Activated CD8-positive, alpha-beta memory T cell treated with anti-CD3 and anti-CD28 coated beads, Interleukin-2, amount 50 U/mL, for 48 hours (primary cell): ENCODE measurements at regions not wholly inside any gene's neighbourhood (a gene's known extent, or its start where the extent isn't known, plus 50 kb on each side); places are given as distances from the start of the nearest gene placed in this dataset.

Experiments
- DNase-seq: peaks from one replicate; pipeline ENCODE4 v3.0.0-alpha.2; 2020

GRCh38 chr2:42864641-42865280 lies 72.4 kb upstream of the HAAO start:
- no peak for DNase-seq

GRCh38 chr2:42864222-42864621 lies 71.8 kb upstream of the HAAO start:
- DNase-seq = no peak

GRCh38 chr2:42863751-42864150 lies 71.4 kb upstream of the HAAO start:
- no peak for DNase-seq

- no peak for DNase-seq
These were observed 70.9 kb upstream of the HAAO start for GRCh38 chr2:42863320-42863719.

- no peak for DNase-seq
These were observed 70.3 kb upstream of the HAAO start for GRCh38 chr2:42862669-42863185.

DNA sequence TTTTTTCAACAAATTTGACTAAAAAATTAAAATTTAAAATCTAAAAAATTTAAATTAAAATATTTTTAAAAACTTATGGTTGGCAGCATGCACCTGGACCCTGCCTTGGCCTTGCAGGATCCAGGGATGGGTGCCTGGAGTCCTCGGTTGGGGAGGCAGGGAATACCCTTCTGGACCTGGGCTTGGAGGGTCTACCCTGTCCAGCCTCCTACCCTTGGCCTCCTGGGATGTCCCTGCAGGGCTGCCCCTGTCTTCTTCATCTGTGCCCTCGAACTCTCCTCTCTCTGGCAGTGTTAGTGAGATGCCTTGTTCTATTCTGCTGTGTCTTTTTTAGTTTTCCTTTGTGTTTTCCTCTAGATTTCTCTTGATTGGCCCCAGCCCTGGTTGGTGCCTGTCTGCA lies 68.9 kb upstream of the HAAO start:
- no peak for DNase-seq

DNA sequence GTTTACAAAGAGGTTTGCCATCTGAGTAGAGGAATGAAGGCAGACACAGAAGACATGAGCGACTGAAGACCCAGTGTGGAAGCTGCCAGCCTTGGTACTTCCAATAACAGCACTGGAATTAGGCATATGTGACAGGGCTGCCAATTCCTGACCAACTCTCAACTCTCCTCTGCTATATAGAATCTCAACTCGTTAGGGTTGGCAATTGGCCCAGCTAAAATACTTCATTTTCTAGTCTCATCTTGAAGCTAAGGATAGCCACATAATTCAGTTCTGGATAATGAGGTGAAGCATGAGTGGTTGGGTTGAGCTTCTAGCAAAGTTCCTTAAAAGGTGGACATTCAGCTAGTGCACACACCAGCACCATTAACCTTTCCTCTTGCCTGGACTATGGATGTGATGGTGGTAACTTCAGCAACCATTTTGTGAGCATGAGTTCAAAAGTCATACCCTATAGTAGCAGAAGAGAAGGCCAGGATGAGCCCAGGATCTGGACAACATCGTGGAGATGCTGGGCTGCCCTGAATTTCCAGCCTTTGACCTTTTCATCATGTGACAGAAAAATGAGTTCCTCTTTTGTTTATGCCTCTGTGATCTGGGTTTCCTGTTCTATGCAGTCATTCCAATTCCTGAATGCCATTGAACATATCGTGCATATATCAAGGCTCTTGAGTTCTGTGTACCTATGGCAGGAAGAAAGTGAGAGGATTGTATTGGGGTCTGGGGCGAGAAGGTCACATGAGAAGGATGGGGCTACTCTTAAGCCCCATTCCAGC lies 68.1 kb upstream of the HAAO start:
- no peak for DNase-seq

DNA sequence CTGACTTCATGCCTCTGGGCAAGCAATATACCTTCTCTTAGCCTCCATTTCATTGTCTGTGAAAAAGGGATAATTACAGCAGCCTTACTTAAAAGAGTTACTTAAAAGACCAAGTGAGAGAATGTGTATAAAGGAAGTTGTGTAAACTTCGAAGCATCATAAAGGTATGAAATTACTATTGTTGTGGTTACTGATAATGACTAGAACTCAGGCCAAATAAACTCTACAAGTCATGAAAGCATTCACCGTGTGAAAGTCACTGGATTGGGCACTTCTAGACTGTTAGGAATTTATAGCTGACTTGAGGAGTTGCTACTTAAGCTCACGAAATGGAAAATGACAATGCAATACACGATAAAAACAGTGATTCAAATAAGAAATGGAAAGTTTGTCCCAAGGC lies 67.4 kb upstream of the HAAO start:
- no peak for DNase-seq

DNA sequence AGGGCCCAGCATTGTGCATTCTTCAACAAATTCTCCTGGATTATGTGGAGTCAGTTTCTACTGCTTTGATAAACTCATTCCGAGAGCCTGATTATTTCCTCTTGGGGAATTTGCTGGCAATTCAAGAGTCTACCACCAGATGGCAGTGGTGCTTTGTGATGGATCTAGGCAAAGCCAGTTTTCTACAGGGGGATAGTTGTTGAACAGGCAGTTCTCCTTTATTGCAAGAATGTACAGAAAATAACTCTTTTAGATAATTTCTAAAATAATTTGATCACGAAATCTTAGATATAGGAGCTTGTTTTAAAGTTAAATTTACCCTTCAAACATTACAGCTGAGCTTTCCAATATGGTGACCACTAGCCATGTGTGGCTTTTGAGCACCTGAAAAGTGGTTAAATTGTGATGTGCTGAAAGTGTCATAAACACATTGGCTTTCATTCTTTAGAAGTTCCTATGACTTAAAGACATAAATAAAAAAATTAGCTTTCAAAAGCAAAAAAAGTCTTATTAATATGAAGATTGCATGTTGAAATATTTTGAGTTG lies 66.7 kb upstream of the HAAO start:
- peak; percentile 90 for DNase-seq

- DNase-seq = no peak
These were observed 66.0 kb upstream of the HAAO start for GRCh38 chr2:42858140-42859005.

GRCh38 chr2:42856891-42857632 lies 64.7 kb upstream of the HAAO start:
- DNase-seq = no peak

- DNase-seq = no peak
These were observed 63.9 kb upstream of the HAAO start for GRCh38 chr2:42856106-42856860.

DNA sequence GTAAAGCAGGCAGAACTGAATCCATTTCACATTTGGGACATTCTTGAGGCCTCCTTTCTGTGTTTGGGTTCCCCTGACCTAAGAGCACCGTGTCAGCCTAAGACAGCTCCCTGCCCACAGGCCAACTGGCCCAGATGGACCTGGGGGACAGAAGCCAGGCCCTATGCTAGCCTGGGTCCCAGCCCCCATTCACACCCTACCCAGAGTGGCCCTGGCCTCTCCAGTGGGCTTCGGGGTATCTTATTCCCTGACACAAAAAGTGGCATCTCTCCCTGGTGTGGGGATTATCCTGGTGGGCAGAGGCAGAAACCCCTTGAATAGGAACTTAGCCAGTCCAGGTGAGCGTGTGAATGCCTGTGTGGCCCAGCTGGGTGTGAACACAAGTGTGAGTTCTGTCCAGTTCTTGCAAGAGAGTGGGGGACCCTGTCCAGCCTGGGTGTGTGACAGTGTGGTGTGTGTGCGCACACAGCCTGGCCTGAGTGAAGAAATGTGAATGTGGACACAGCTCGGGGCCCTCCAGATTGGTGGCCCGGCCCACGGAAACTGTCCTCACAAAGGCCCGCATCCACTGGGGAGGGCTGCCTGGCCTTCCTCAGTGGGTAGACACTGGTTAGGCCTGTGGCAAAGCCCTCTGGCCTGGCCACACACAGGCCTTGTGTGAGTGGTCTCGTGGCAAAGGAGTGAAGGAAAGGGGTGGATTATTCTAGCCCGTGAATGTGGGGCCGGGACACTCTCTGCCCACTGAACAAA lies 63.0 kb upstream of the HAAO start:
- no peak for DNase-seq

DNA sequence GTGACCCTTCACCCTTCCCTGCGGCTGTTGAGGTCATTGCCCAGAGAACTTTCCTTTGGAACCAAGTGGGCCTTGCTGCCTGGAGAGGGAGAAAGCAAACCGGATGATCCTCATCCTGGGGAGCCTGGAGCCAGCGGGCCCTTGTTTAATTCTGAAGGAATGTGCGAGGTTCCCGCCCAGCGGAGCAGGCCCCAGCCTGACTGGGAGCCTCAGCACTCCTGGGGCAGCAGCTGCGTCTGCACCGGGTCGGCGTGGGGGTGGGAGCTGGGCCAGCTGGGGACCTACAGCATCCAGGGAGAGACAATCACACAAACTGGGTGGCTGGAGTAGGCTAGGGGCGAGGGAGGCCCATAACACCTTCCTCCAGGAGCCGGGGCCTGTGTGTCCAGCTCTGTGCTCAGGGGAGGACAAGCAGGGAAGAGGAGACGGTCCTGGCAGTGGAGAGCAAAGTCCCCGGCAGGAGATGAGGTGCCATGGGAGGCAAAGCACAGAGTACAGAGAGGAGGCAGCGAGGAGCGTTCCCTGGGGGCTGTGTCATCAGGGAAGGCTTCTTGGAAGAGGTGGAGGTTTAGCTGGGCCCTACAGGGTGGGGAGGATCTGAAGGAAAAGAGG lies 61.9 kb upstream of the HAAO start:
- DNase-seq = no peak

DNA sequence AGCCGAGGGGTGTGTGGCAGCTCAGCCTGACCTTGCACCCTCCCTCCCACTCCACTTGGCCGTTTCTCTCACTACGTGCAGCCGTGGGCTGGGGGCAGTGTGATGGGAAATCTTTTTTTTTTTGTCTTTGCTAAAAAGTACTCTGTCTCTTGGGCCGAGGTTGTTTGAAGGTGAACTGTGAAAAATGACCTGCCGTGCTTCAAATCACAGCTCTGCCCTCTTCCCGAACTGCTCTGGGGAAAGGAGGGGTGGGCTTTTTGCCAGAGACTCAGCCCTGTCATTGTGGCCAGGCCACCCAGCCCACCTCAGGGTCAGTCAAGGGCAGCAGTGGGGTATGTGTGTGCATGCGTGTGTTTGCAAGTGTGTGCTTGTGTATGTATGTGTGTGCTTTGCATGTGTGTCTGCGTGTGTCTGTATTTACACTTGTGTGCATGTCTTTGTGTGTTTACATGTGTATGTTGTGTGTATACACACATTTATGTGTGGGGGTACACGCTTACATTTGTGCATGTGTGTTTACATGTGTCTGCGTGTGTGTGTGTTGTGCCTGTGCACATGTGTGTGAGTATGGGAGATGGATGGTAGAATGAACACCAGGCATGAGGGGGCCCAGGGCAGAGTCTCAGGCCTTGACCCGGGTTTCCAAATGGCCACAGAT lies 61.3 kb upstream of the HAAO start:
- DNase-seq = no peak

GRCh38 chr2:42852798-42853197 lies 60.4 kb upstream of the HAAO start:
- DNase-seq = no peak

GRCh38 chr2:42851740-42852250 lies 59.4 kb upstream of the HAAO start:
- no peak for DNase-seq

DNA sequence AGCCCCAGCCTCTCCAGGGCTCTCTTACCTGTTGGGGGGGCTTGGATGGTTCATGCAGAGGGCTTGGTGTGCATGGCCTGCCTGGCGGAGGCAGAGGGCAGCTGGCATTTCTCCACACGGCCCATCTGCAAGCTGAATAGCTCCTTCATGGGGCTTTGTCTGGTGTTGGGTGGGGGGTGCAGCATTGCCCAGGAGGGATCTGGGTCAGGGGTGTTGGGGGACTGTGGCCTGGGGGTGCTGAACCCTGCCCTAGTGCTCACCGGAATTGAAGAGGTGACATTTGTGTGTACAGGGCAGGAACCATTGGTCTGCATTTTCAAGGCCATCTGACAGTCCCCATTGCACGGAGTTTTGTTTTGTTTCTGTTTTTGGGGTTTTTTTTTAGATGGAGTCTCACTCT lies 58.8 kb upstream of the HAAO start:
- DNase-seq = no peak

GRCh38 chr2:42850016-42850805 lies 57.8 kb upstream of the HAAO start:
- no peak for DNase-seq
